Effector memory CD8-positive, alpha-beta T cell (primary cell): ENCODE measurements at regions not wholly inside any gene's neighbourhood (a gene's known extent, or its start where the extent isn't known, plus 50 kb on each side); places are given as distances from the start of the nearest gene placed in this dataset.
"Not testable (repeated sequence)": the region's sequence is repeated elsewhere in the genome, so short reads cannot be mapped to it uniquely, and the experiment has no call there.

Experiments
- ATAC-seq: fragments of 150-1000 bp; cut with Tn5 transposase; replicated peaks from 2 replicates; pipeline ENCODE4 v1.10.0; 2021; ENCODE audit warnings: mild to moderate bottlenecking, moderate library complexity
- DNase-seq, 3 experiments: peaks; one replicate each; pipeline ENCODE4 v3.0.0; 2021
- H3K27ac Mint-ChIP-seq, 2 donors: one replicate each; pipeline ENCODE4 v1.8.0; 2022; ENCODE audit warnings: mild to moderate bottlenecking in 2 of 2, mixed read lengths in 2 of 2, moderate library complexity in 2 of 2
- H3K27me3 Mint-ChIP-seq, 2 donors: one replicate each; pipeline ENCODE4 v1.8.0; 2022; ENCODE audit warnings: mixed read lengths in 2 of 2
- H3K36me3 Mint-ChIP-seq: one replicate; pipeline ENCODE4 v1.8.0; 2022; ENCODE audit warnings: mild to moderate bottlenecking, moderate library complexity, mixed read lengths; ENCODE audit not compliant: insufficient read depth
- H3K4me1 Mint-ChIP-seq, 2 donors: one replicate each; pipeline ENCODE4 v1.8.0; 2022; ENCODE audit warnings: low read depth in 2 of 2, mixed read lengths in 2 of 2
- H3K4me3 Mint-ChIP-seq, 2 donors: one replicate each; pipeline ENCODE4 v1.8.0; 2022; ENCODE audit warnings: mild to moderate bottlenecking in 2 of 2, mixed read lengths in 2 of 2, moderate library complexity in 2 of 2
- H3K9me3 Mint-ChIP-seq, 2 donors: one replicate each; pipeline ENCODE4 v1.8.0; 2022; ENCODE audit warnings: mixed read lengths in 2 of 2

DNA sequence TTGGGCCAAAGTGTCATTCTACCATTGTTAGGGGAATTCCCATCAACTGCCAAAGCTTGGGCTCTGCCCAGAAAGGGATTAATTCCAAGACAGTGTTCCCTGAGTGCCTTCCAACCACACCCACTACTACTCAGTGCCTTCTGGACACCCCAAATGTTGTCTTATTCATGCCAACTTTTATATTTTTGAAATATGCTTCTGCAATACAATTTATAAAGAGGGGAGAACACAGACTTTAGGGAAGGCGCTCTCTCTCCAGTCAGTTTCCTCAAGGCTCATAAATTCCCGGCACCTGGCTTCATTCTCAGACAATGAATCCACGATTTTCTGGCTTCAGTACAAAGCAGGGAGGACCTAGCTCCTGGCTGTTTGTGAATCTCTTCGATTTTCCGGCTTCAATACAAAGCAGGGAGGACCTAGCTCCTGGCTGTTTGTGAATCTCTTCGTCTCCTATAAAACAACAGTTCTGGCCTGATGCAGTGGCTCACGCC, 120.1 kb upstream of the MYO10 start:
- Mint-ChIP-seq H3K9me3 (peaks cover 4 to 8% of the 10 kb centered on the region in 2 donors), H3K4me1 (no peaks in the 10 kb centered on the region)
- DNase-seq = no peak

DNA sequence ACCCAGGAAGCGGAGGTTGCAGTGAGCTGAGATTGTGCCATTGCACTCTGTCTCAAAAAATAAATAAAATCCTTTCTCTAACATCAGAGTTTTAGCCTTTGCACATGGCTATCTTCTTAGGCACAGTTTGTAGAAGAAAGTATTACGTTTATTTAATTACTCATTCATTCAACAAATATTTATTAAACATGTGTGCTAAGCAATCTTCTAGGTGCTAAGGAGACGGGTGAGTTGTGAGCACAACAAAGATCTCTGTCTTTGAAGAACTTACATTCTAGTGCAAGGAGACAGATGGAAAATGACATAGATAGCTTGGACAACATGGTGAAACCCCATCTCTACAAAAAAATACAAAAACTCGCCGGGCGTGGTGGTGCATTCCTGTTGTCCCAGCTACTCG, 122.3 kb upstream of the MYO10 start:
- Mint-ChIP-seq H3K27ac (no peak overlapping the region), H3K36me3 (peaks cover 2% of the 10 kb centered on the region), H3K27me3 (no peaks in the 10 kb centered on the region), H3K4me3 (no peak overlapping the region), H3K9me3 (peaks cover 4 to 8% of the 10 kb centered on the region in 2 donors), H3K4me1 (no peaks in the 10 kb centered on the region)
- DNase-seq = no peak
- no peak for ATAC-seq

More for the DNA sequence above, 120.1 kb upstream of the MYO10 start:
- H3K36me3 Mint-ChIP-seq = peaks cover 5% of the 10 kb centered on the region
- H3K4me3 Mint-ChIP-seq = no peak overlapping the region
- no peak for ATAC-seq
- H3K27me3 Mint-ChIP-seq = no peaks in the 10 kb centered on the region
- no peak overlapping the region for H3K27ac Mint-ChIP-seq

DNA sequence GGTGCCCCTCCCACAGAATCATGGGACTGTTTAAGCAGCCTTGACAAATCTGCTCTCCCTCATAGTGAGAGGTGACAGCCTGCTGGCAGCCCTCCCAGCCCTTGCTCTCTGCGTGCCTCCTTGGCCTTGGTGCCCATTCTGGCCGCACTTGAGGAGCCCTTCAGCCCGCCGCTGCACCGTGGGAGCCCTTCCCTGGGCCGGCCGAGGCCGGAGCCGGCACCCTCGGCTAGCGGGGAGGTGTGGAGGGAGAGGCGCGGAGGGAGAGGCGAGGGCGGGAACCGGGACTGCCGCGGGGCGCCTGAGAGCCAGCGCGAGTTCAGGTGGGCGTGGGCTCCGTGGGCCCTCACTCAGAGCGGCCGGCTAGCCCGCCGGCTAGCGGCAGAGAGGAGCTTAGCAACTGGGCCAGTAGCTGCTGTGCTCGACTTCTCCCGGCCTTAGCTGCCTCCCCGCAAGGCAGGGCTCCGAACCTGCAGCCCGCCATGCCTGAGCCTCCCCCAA, 125.9 kb upstream of the MYO10 start:
- Mint-ChIP-seq H3K36me3 (no peaks in the 10 kb centered on the region), H3K9me3 (peaks cover 8 to 9% of the 10 kb centered on the region in 2 donors), H3K4me3 (no peak overlapping the region), H3K4me1 (no peaks in the 10 kb centered on the region), H3K27me3 (no peaks in the 10 kb centered on the region), H3K27ac (no peak overlapping the region)
- no peak for ATAC-seq
- DNase-seq = no peak

DNA sequence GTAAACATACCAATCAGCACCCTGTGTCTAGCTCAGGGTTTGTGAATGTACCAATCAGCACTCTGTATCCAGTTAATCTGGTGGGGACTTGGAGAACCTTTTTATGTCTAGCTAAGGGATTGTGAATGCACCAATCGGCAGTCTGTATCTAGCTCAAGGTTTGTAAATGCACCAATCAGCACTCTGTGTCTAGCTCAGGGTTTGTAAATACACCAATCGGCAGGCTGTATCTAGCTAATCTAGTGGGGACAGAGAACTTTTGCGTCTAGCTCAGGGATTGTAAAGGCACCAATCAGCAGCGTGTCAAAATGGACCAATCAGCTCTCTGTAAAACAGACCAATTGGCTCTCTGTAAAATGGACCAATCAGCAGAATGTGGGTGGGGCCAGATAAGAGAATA, 126.7 kb upstream of the MYO10 start:
- H3K4me3 Mint-ChIP-seq, H3K27me3 Mint-ChIP-seq, H3K9me3 Mint-ChIP-seq, DNase-seq, H3K4me1 Mint-ChIP-seq, ATAC-seq, H3K36me3 Mint-ChIP-seq, H3K27ac Mint-ChIP-seq: not testable (repeated sequence)

DNA sequence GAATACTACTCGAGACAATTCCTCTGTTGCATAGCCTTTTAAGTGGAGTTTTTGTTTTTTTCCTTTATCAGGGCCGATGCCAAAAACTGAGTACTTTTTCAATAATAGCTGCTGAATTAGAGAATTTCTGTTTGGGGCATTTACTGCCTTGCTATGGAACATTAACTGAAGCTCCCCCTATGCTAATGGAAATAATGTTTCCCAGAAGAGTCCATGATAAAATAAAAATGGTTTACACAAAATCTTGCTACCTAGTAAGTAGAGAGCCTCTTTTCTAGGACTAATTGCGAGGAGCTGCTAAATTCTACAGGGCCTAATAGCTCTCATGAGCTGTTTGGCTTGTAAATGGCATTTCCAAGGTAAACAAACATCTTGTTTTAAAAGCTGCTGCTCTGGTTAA, 128.2 kb upstream of the MYO10 start:
- H3K9me3 Mint-ChIP-seq = peaks cover under 1 to 6% of the 10 kb centered on the region in 2 donors
- no peak overlapping the region for H3K27ac Mint-ChIP-seq
- H3K4me3 Mint-ChIP-seq = no peak overlapping the region
- no peaks in the 10 kb centered on the region for H3K27me3 Mint-ChIP-seq
- H3K36me3 Mint-ChIP-seq = no peaks in the 10 kb centered on the region
- no peaks in the 10 kb centered on the region for H3K4me1 Mint-ChIP-seq
- DNase-seq (no peak), ATAC-seq (no peak)

DNA sequence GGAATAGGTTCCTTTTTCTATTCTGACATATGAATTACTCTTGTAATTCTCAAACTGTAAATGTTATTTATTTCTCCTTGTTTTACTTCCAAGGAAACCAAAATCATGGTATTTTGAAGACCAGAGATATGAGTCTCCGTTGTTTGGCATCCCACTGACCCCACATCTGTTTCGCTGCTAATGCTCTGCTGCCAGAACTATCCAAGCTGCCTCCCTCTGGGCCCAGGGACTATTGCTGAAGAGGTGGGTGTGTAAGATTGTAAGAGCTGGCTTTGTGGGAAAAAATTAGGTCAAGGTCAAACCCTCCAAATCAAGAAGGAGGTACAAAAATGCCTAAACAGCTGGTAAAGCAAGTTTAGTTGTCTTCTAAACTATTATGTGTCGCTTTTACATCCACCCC, 129.4 kb upstream of the MYO10 start:
- DNase-seq (no peak), ATAC-seq (no peak)
- Mint-ChIP-seq H3K27me3 (no peaks in the 10 kb centered on the region), H3K27ac (no peak overlapping the region), H3K4me1 (no peaks in the 10 kb centered on the region), H3K36me3 (no peaks in the 10 kb centered on the region), H3K4me3 (no peak overlapping the region), H3K9me3 (peaks cover 0 to 4% of the 10 kb centered on the region in 2 donors)

DNA sequence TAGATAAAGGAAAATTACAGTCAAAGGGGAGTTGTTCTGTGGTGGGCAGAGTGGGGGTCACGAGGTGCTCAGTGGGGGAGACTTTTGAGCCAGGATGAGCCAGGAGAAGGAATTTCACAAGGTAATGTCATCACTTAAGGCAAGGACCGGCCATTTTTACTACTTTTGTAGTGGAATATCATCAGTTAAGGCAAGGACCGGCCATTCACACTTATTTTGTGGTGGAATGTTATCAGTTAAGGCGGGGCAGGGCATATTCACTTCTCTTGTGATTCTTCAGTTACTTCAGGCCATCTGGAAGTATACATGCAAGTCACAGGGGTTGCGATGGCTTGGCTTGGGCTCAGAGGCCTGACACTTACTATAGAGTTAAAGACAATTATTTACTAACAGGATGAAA, 129.9 kb upstream of the MYO10 start:
- H3K36me3 Mint-ChIP-seq, H3K4me1 Mint-ChIP-seq, ATAC-seq, H3K27me3 Mint-ChIP-seq, H3K9me3 Mint-ChIP-seq, H3K27ac Mint-ChIP-seq, H3K4me3 Mint-ChIP-seq, DNase-seq: not testable (repeated sequence)

DNA sequence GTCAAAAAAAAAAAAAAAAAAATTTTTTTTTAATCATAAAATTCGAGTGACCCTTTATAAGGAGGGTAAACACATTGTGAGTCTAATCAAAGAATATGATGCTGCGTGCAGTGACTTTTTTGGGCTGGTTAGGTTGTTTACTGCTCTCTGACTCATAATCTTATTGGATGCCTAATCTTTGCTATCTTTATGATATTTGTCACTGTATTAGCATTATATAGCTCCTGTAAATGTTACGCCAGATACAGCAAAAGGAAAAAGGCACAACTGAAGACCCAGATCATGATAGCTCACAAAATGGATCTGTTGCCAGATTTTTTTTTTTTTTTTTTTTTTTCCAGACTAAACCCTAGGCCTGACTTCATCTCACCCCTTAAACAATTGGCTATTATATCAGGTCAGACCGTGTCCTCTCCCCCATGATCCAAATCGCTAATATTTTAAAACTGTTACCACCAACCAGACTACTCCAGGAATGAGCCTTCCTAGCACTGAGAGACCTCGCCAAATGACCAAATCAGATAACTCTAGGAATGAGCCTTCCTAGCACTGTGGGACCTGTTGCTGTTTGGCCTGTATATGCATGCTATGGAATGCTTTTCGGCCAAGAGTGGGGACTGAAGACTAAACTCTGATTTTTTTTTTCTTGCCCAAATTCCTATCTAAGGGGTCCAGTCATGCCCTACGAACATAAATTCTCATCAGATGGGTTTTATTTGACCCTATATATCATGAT, 131.7 kb upstream of the MYO10 start:
- H3K9me3 Mint-ChIP-seq = peaks cover 0 to 8% of the 10 kb centered on the region in 2 donors
- DNase-seq (no peak), ATAC-seq (no peak)
- H3K4me3 Mint-ChIP-seq = no peak overlapping the region
- no peaks in the 10 kb centered on the region for H3K36me3 Mint-ChIP-seq
- no peak overlapping the region for H3K27ac Mint-ChIP-seq
- no peaks in the 10 kb centered on the region for H3K4me1 Mint-ChIP-seq
- no peaks in the 10 kb centered on the region for H3K27me3 Mint-ChIP-seq

DNA sequence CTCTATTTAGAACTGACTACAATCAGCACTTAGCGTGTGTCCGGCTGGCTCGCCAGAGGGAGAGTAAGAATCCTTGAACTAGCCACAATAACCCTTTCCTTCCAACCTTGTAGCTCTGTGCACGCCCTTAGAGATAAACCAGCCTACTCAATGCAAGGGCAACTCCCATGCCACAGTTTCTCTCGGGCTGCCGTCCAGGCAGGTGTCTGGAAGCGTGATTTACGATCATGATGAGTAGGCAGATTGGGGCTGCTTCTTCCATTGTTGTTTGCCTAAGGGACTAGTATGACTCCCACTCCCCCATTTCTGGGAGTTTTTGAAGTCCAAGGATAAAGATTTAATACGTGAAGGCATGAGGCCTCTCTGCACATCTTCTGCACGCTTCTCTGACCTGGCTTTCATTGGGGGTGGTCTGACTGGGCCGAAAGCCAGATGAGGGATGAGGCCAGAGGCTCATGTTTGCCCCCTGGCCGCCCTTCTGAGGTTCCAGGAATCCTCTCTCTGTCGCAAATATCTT, 134.0 kb upstream of the MYO10 start:
- no peak for DNase-seq
- H3K9me3 Mint-ChIP-seq = peaks cover 0 to 8% of the 10 kb centered on the region in 2 donors
- no peak overlapping the region for H3K4me3 Mint-ChIP-seq
- no peak overlapping the region for H3K27ac Mint-ChIP-seq
- ATAC-seq = no peak
- no peaks in the 10 kb centered on the region for H3K4me1 Mint-ChIP-seq
- no peaks in the 10 kb centered on the region for H3K36me3 Mint-ChIP-seq
- H3K27me3 Mint-ChIP-seq = no peaks in the 10 kb centered on the region

DNA sequence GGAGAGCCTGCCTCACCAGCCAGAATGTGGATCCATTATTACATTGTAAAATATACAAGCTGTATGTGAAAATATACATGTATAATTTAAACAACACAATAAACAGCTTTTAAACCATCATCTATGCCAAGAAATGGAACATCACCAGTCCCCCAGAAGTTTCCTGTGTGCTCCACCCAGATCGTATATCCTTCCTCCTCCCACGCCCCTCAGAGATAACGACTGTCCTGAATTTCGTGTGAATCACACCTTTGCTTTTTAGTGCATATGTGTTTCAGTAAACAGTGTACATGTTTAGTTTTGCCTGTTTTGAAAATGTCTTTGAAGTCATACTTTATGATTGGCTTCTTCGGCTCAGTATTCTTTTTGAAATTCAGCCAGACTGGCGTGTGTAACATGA, 134.6 kb upstream of the MYO10 start:
- no peak for DNase-seq
- no peak for ATAC-seq
- Mint-ChIP-seq H3K9me3 (peaks cover 0 to 8% of the 10 kb centered on the region in 2 donors), H3K36me3 (no peaks in the 10 kb centered on the region), H3K27ac (no peak overlapping the region), H3K27me3 (no peaks in the 10 kb centered on the region), H3K4me3 (no peak overlapping the region), H3K4me1 (no peaks in the 10 kb centered on the region)

DNA sequence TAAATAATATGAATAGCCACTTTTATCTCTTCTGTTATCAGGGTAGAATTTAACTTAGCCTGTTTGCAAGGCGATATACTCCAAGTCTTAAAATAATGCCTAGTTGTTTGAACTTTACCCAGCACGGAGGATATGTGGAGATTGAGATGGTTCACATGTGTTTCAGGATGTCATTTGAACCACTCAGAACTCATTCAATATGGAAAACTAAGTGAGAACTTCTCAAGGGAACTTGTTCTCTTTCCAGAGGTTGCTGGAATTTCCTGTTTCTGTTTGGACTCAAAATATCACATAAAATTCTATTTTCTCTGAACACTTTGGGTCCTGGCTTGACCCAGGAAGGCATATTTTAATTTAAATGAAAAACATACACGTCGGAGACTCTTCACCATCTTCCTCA, 139.1 kb upstream of the MYO10 start:
- H3K9me3 Mint-ChIP-seq = peaks cover 7% of the 10 kb centered on the region in 2 donors
- ATAC-seq (no peak), DNase-seq (no peak)
- no peak overlapping the region for H3K4me3 Mint-ChIP-seq
- H3K4me1 Mint-ChIP-seq = no peaks in the 10 kb centered on the region
- H3K27me3 Mint-ChIP-seq = no peaks in the 10 kb centered on the region
- no peaks in the 10 kb centered on the region for H3K36me3 Mint-ChIP-seq
- H3K27ac Mint-ChIP-seq = no peak overlapping the region

DNA sequence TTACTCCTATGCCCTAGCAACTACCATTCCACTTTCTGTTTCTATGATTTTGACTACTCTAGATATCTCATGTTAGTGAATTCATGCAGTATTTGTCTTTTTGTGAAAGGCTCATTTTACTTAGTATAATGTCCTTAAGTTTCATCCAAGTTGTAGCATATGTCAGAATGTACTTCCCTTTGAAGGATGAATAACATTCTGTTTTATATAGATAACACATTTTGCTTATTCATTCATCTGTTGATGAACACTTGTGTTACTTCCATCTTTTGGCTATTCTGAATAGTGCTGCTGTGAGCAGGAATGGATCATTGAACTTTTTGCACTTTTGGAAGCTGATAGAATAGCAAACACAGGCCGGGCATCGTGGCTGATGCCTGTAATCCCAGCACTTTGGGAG, 140.2 kb upstream of the MYO10 start:
- Mint-ChIP-seq H3K27me3 (no peaks in the 10 kb centered on the region), H3K36me3 (no peaks in the 10 kb centered on the region), H3K27ac (no peak overlapping the region), H3K4me3 (no peak overlapping the region), H3K9me3 (peaks cover 4 to 7% of the 10 kb centered on the region in 2 donors), H3K4me1 (no peaks in the 10 kb centered on the region)
- DNase-seq (no peak), ATAC-seq (no peak)

DNA sequence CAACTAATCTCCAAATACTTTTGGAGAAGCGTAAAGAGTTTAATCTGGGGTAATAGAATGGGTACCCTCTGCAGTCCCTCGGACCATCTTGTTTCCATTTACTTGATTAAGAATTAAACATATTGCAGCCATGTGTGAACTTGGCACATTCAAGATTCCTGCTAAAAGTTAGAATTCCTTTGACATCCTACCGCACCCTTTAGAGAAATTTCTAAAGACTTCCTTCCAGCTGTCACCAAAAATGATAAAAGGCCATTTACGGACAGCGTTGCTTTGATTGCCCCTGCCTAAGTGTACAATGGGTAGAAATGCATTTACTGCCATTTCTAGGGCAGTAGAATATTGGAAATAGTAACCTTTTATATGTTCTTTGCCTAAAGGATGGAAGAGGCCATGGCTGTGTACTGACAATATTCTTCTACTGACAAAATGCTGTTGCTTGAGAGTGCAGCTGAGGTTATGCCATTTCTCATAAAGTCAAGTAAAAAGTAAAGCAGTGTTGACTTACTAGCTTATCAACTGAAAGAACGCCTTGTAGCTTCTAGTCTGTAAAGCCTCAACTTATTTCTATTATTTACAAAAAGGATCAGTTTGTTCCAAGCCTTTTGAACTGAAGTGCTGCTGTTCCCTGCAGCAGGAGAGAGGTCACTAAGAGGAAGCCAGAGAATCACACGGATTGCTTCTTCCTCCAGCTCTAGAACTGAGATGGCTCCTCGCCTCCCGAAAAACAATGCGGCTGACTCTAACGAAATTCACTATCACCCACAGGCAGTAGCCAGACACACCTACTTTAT, 139.8 kb upstream of the BASP1 start:
- Mint-ChIP-seq H3K4me1 (no peaks in the 10 kb centered on the region), H3K27ac (no peak overlapping the region), H3K36me3 (no peaks in the 10 kb centered on the region), H3K4me3 (no peak overlapping the region), H3K9me3 (peaks cover 4 to 7% of the 10 kb centered on the region in 2 donors), H3K27me3 (no peaks in the 10 kb centered on the region)
- ATAC-seq (no peak), DNase-seq (no peak)

DNA sequence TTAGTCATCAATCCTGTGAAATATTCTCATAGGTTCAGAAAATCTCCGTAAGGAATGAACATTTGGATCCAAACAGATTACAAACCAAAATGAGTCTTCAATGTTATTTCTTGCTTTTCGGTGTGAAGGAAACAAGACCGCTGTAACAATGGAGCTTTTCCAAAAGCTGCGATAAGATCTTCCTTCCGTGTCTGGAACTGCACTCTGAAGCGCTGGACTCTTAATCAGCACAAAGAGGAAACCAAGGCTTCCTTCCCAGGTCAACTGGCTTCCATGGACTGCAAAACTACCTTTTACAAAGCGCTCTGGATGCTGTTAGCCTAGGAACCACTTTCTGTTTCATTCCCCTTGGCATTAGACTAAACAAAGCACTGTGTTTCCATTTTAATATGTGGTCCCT, 137.9 kb upstream of the BASP1 start:
- ATAC-seq (no peak), DNase-seq (no peak)
- peaks cover 4 to 7% of the 10 kb centered on the region in 2 donors for H3K9me3 Mint-ChIP-seq
- H3K27ac Mint-ChIP-seq = no peak overlapping the region
- no peak overlapping the region for H3K4me3 Mint-ChIP-seq
- no peaks in the 10 kb centered on the region for H3K4me1 Mint-ChIP-seq
- H3K27me3 Mint-ChIP-seq = no peaks in the 10 kb centered on the region
- H3K36me3 Mint-ChIP-seq = no peaks in the 10 kb centered on the region
